ENCODE measurements at regions not wholly inside any gene's neighbourhood (a gene's known extent, or its start where the extent isn't known, plus 50 kb on each side); places are given as distances from the start of the nearest gene placed in this dataset.
A peak's percentile ranks its signal among the peaks of the same experiment; 100 is the strongest.
"Not testable (repeated sequence)": the region's sequence is repeated elsewhere in the genome, so short reads cannot be mapped to it uniquely, and the experiment has no call there.

DNA sequence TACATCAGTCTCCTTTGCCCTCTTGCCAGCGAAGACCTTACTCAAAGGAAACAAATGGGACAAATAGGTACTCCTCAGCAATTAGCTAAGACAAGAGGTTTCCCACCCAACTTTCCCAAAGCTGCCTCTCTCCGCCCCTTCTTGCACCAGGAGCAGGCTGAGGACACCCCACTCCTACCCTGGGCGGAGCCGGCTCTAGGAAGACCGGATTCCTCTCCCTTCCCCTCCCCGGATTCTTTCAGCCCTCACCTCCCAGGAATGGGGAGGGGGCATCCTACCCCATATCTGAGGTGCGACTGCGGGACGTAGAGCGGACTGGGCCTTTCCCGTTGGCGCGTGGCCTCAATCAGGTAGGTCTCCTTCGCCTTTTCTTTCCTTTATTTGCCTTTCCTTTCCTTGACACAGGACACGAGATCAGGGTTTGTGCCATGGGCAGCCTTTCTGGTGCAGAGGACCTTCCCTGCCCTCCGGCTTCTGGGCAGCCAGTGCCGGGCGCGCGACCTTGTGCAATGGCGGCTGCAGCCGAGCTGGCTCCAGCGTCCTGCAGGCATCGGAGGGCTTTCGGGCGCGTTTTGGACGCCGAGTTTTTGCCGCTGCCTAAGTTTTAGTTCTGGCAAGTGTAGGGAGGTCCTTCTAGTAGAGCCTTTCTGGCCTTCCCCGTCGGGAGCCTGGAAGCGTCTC is 279.9 kb downstream of the PLS3 start:
- not testable (repeated sequence) for DNase-seq

DNA sequence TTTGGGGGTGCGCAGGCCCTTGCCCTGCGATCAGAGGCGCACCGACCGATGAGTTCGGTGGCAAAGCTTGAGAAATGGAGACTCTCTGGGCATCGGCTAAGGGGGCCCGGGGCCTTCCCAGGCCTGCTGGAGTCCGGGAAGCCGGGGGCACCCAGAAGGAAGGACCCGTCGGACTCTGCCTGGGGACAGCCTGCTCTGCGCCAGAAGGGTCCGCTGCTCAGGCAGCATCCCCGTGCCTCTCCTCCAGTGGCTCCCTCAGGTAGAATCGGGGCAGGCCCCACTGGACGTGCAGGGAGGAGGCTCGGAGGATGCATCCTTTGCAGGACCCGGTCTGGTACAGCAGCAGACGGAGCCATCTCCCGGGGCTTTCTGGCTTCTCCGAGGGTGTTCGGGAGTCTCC is 290.0 kb downstream of the PLS3 start:
- not testable (repeated sequence) for DNase-seq

GRCh38 chrX:115853260-115853659 is 292.3 kb downstream of the PLS3 start:
- DNase-seq = not testable (repeated sequence)

DNA sequence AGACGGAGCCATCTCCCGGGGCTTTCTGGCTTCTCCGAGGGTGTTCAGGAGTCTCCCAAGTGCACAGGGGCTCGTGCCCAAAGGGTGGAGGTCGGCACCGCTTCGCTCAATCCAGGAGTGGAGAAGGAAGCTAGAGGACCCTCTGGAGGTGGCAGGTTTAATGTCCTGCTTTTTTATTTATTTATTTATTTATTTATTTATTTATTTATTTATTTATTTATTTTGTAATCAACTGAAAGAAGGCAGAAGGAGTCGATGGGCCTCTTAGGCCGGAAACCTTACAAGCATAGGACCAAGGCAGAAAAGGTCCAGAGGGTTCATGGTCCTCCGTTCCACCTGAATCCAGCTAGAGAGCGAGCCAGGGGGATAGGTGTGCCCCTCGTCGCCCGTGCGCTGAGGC is 289.4 kb upstream of the AGTR2 start:
- DNase-seq = not testable (repeated sequence)

DNA sequence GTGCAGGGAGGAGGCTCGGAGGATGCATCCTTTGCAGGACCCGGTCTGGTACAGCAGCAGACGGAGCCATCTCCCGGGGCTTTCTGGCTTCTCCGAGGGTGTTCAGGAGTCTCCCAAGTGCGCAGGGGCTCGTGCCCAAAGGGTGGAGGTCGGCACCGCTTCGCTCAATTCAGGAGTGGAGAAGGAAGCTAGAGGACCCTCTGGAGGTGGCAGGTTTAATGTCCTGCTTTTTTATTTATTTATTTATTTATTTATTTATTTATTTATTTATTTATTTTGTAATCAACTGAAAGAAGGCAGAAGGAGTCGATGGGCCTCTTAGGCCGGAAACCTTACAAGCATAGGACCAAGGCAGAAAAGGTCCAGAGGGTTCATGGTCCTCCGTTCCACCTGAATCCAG is 286.4 kb upstream of the AGTR2 start:
- not testable (repeated sequence) for DNase-seq

DNA sequence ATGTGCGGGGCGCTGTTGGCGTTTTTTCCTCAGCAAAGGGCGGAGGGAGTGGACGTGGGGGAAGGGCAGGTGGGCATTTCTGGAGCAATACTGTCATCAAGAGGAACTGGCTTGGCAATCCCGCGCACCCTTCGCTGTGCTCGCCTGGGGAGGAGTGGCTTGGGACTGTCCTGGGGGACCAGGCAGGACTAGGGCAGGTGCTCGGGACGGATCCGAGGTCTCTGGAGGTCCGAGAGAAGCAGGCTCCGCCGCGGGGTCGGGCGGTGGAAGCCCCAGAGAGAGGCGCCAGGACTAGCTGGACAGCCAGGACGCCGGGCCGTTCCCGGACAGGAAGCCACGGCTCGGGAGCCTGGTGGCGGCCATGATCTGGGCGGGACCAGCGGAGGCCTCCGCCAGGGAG is 282.5 kb upstream of the AGTR2 start:
- DNase-seq = peak; percentile 29

DNA sequence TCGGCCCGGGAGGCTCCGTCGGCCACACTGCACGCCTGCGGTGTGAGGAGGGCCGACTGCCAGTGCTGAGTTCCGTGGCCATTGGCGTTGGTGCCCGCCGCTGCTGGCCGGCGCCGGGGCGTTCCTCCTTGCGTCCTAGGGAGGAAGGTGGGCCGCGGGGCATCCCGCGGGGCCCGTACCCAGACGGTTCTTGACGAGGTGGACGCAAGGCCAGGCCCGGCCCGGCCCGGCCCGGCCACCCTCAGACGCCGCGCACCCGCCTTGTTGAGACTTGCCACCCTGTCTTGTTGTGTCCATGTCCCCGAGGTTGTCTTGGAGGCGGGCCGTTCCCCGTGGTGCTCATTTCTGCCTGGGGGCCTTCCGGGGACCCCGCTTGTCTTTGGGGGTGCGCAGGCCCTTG is 282.0 kb upstream of the AGTR2 start:
- not testable (repeated sequence) for DNase-seq

DNA sequence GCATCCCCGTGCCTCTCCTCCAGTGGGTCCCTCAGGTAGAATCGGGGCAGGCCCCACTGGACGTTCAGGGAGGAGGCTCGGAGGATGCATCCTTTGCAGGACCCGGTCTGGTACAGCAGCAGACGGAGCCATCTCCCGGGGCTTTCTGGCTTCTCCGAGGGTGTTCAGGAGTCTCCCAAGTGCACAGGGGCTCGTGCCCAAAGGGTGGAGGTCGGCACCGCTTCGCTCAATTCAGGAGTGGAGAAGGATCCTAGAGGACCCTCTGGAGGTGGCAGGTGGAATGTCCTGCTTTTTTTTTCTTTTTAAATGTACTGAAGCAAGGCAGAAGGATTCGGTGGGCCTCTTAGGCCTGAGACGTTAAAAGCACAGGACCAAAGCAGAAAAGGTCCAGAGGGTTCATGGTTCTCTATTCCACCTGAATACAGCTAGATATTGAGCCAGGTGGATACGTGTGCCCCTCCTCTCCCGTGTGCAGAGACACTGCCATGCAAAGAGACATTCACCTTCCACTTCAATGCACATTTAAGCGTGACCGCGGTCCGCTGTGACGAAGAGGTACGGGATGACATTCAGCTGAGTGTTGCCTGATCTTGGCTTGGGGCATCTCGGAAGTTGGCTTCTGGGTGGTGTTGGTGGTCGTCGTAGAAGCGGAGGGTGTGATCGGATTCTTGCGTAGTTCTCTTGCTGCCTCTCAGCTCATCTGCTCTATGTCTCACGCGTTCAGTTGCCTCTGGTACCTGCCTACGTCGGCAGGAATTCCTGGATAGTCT is 281.2 kb upstream of the AGTR2 start:
- no peak for DNase-seq

DNA sequence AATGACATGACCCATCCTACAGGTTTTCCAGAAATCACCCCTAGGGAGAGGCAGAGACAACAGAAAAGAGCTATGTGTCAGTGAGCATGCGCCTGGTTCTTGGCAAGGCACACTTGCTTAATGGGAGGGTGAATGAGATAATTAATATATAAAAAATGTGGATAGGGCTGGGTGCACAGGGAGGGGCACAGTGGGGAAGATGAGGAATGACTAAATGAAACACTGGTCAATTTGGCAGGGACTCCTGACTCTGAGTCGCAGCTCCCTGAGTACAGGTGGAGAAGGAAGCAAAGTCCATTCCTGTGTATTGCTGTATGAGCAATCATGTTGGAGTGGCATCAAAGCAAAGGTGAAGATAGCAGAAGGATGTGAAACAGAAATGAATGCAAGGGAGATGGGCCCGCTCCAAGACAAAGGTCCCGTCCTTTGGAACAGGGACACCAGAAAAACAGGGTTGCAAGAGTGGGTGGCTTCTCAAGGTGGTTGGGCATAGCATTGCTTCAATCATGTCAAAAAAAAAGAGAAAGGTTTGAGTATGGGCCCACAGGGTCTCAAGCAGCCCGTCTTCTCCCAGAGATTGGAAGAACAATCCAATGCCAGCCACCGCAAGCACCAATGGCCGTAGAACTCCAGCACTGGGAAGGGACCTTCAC is 278.4 kb upstream of the AGTR2 start:
- no peak for DNase-seq

- DNase-seq = peak; percentile 81
Observed at GRCh38 chrX:115892787-115893671, 277.5 kb upstream of the AGTR2 start.

- peak; percentile 58 for DNase-seq
Observed at GRCh38 chrX:115894087-115894486, 276.5 kb upstream of the AGTR2 start.

DNA sequence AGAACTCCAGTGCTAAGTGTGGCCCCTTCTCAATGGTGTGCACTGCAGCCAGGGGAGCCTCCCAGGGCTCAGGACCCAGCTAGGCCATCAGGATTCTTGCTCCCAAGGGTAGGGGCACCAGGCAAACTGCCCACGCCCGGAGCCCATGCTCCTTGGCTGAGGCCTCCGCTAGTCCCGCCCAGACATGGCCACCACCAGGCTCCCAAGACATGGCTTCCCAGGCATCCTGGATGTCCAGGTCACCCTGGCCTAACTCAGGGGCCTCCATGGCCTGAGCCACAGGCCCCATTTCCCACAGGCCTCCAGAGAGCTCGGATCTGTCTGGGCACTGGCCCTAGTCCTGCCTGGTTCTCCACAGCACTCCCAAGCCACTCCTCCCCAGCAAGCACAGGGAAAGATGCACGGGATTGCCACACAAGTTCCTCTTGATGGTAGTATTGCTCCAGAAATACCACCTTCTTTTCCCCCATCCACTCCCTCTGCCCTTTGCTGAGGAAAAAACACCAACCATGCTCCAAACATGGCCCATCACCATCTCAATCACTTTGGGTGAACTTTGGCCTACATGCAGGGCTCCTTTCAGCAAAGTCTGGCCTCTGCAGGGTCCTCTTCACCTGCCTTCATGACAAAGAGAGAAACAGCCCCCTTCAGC is 274.7 kb upstream of the AGTR2 start:
- no peak for DNase-seq

- no peak for DNase-seq
Observed at GRCh38 chrX:115896362-115896761, 274.2 kb upstream of the AGTR2 start.

DNA sequence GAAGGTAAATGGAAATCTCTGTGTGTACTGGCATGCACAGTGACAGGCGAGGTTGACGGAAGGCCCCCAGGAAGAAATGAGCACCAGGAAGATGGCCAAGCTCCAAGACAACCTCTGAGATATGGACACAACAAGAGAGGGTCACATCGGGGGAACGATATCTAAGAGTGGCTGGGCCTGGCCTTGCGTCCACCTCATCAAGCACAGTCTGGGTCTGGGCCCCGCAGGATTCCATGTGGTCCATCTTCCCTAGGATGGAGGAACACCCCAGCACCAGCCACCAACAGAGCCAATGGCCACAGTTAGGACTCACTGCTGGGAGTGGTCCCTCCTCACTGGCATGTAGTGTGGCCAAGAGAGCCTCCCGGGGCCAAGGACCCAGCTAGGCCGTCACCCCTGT is 272.6 kb upstream of the AGTR2 start:
- DNase-seq = no peak

- peak; percentile 86 for DNase-seq
Observed at GRCh38 chrX:115898382-115899001, 272.1 kb upstream of the AGTR2 start.

DNA sequence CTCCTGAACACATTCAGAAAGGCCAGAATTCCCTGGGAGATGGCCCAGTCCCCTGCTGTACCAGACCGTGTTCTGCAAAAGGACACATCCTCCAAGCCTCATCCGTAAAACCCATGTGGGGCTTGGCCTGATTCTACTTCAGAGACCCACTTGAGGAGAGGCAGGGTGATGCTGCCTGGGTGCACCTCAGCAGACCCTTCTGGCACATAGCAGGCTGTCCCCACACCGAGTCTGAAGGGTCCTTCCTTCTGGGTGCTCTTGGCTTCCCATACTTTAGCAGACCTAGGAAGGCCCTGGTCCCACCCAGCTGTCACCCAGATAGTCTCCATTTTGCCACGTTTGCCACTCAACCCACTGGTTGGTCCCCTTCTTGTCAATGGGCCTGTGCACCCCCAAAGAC is 270.1 kb upstream of the AGTR2 start:
- DNase-seq = no peak

DNA sequence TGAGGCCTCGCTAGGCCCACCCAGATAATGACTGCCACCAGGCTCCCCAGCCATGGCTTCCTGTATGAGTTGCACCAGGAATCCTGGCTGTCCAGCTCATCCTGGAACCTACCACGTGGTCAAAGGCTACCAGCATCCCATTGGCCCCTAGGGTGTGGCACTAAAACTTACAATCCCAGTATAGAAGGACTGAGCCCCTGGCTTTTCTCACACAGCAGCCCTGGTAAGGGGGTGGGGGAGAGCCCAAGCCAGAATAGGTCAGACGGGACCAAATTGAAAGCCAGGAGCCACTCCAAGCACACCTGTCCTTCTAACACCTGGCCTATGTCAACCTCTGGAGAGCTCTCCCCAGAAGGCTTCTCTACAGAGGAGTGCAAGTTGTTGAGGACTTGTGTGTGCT is 269.3 kb upstream of the AGTR2 start:
- DNase-seq = no peak

DNA sequence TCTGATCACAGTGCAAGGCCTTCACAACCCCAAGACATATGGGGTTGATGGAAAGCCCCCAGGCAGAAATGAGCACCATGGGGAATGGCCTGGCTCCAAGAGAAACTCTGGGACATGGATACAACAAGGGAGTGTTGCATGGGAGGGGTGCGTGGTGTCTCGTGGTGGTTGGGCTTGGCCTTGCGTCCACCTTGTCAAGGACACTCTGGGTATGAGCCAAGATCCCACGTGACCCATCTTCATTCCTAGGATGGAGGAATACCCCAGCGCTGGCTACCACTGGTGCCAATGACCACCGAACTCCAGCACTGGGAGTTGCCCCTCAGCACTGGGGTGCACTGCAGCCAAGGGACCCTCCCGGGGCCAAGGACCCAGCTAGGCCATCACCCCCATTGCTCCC is 267.5 kb upstream of the AGTR2 start:
- no peak for DNase-seq

DNA sequence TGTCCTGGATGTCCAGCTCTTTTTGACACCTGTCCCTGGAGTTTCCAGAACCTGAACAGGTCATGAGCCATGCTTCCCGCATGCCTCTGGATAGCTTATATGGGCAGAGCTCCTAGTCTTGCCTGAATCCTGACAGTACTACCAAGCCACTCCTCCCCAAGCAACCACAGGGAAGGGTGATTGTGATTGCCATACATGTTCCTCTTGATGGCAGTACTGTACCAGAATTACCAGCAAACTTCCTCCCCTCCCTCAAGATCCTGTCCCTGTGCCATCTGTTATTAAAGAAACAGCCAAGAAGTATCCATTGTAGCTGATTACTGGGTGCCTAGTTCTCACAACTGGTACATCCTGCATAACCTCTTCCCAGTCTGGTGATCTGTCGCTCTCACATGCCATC is 264.3 kb upstream of the AGTR2 start:
- DNase-seq = no peak

DNA sequence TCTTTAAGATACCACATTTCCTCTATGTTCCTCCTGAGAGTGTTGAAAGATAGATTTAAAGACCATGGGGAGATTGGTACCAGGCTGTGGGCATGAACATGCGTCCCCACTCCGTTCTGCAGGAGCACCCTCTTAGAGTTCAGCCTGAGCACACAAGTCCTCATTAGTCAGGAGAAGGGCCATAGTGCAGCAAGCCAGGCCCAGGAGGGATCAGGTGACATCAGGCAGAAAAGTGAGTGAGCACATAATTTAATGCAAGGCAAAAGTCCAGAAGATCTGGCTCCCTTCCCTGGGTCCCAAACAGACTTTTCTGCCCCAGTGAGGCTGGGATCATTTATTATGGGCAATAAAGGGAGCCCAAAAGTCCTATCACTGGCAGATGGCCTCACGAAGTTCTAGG is 263.7 kb upstream of the AGTR2 start:
- no peak for DNase-seq

GRCh38 chrX:115909017-115909416 is 261.5 kb upstream of the AGTR2 start:
- DNase-seq = no peak
